MCF 10A (cell line): ENCODE measurements at regions not wholly inside any gene's neighbourhood (a gene's known extent, or its start where the extent isn't known, plus 50 kb on each side); places are given as distances from the start of the nearest gene placed in this dataset.

Source experiments
- BruUV-seq: library from RNA; stranded (reverse); fragments of 400-500 nt; replicated peaks from 2 replicates; lab custom pipeline; 2021; lab: Mats Ljungman, UMichigan
- CTCF ChIA-PET: fragments of 300-600 bp; sonication (Branson Sonifier 250); formaldehyde crosslinking; extraction: SDS; loops from one replicate; lab custom pipeline; 2021; ENCODE audit warnings: antibody characterized with exemption, inconsistent platforms; lab: Yijun Ruan, JAX
- POLR2A ChIA-PET: fragments of 300-600, 350-650 bp; sonication (Branson Sonifier 250); formaldehyde crosslinking; extraction: SDS; loops from one replicate; lab custom pipeline; 2020; ENCODE audit warnings: antibody characterized with exemption, inconsistent platforms; lab: Yijun Ruan, JAX
- DNase-seq: peaks from one replicate; pipeline ENCODE4 v3.0.0-alpha.2; 2018; ENCODE audit not compliant: unreplicated experiment
- H3K27ac Mint-ChIP-seq: one replicate; pipeline ENCODE4 v1.8.0; 2022; ENCODE audit warnings: mild to moderate bottlenecking, low read depth, mixed read lengths; ENCODE audit not compliant: unreplicated experiment
- H3K27me3 Mint-ChIP-seq: one replicate; pipeline ENCODE4 v1.8.0; 2022; ENCODE audit warnings: mixed read lengths; ENCODE audit not compliant: insufficient read depth, unreplicated experiment
- H3K36me3 Mint-ChIP-seq: one replicate; pipeline ENCODE4 v1.8.0; 2022; ENCODE audit warnings: mild to moderate bottlenecking, moderate library complexity, mixed read lengths; ENCODE audit not compliant: insufficient read depth, unreplicated experiment
- H3K4me1 Mint-ChIP-seq: one replicate; pipeline ENCODE4 v1.8.0; 2022; ENCODE audit warnings: mixed read lengths; ENCODE audit not compliant: insufficient read depth, unreplicated experiment
- H3K4me3 Mint-ChIP-seq: one replicate; pipeline ENCODE4 v1.8.0; 2022; ENCODE audit warnings: mild to moderate bottlenecking, moderate library complexity, mixed read lengths; ENCODE audit not compliant: unreplicated experiment
- H3K9me3 Mint-ChIP-seq: one replicate; pipeline ENCODE4 v1.8.0; 2022; ENCODE audit warnings: mixed read lengths; ENCODE audit not compliant: unreplicated experiment
- CTCF ChIP-seq: fragments of 200-600 bp; IDR thresholded peaks from one replicate; pipeline ENCODE4 v1.8.0; 2022; ENCODE audit warnings: antibody characterized with exemption, mild to moderate bottlenecking; ENCODE audit not compliant: unreplicated experiment
- intact Hi-C: fragments of 100-400 bp; cut with micrococcal nuclease; formaldehyde crosslinking; loops from 2 replicates; pipeline ENCODE4 v1.14.1; 2022

- peaks cover 2% of the 10 kb centered on the region for H3K9me3 Mint-ChIP-seq
- H3K36me3 Mint-ChIP-seq: no peaks in the 10 kb centered on the region
- ChIA-PET CTCF (no interaction called here), POLR2A (no interaction called here)
- H3K4me3 Mint-ChIP-seq: no peak overlapping the region
- DNase-seq: no peak
- BruUV-seq: no TSS peak
- intact Hi-C loops: no loop called here
- no peaks in the 10 kb centered on the region for H3K27me3 Mint-ChIP-seq
- no peak for TF ChIP-seq CTCF
- H3K4me1 Mint-ChIP-seq: no peaks in the 10 kb centered on the region
- no peak overlapping the region for H3K27ac Mint-ChIP-seq
Observed at GRCh38 chr6:155946860-155947259, 491.2 kb upstream of the NOX3 start.

- ChIA-PET CTCF (no interaction called here), POLR2A (no interaction called here)
- no peaks in the 10 kb centered on the region for H3K4me1 Mint-ChIP-seq
- no peak for DNase-seq
- H3K4me3 Mint-ChIP-seq: no peak overlapping the region
- H3K36me3 Mint-ChIP-seq: no peaks in the 10 kb centered on the region
- peaks cover 15% of the 10 kb centered on the region for H3K9me3 Mint-ChIP-seq
- TF ChIP-seq CTCF: no peak
- intact Hi-C loops: no loop called here
- H3K27me3 Mint-ChIP-seq: no peaks in the 10 kb centered on the region
- H3K27ac Mint-ChIP-seq: no peak overlapping the region
- BruUV-seq: no TSS peak
Observed at GRCh38 chr6:155943635-155944034, 488.0 kb upstream of the NOX3 start.

- CTCF ChIA-PET: no interaction called here
- Mint-ChIP-seq H3K9me3 (peaks cover 15% of the 10 kb centered on the region), H3K27ac (no peak overlapping the region), H3K4me3 (no peak overlapping the region), H3K36me3 (no peaks in the 10 kb centered on the region), H3K4me1 (no peaks in the 10 kb centered on the region), H3K27me3 (no peaks in the 10 kb centered on the region)
- no peak for TF ChIP-seq CTCF
- BruUV-seq: no TSS peak
- DNase-seq: no peak
- intact Hi-C loops: no loop called here
- POLR2A ChIA-PET: no interaction called here
Observed at GRCh38 chr6:155939253-155939652, 483.6 kb upstream of the NOX3 start.

GRCh38 chr6:155936551-155936950 is 480.9 kb upstream of the NOX3 start:
- POLR2A ChIA-PET: no interaction called here
- DNase-seq: no peak
- Mint-ChIP-seq H3K36me3 (no peaks in the 10 kb centered on the region), H3K27me3 (no peaks in the 10 kb centered on the region), H3K4me1 (no peaks in the 10 kb centered on the region), H3K4me3 (no peak overlapping the region), H3K9me3 (peaks cover 9% of the 10 kb centered on the region), H3K27ac (no peak overlapping the region)
- TF ChIP-seq CTCF: no peak
- intact Hi-C loops: no loop called here
- BruUV-seq: no TSS peak
- CTCF ChIA-PET: no interaction called here
